IMR-90 (cell line): ENCODE measurements at regions not wholly inside any gene's neighbourhood (a gene's known extent, or its start where the extent isn't known, plus 50 kb on each side); places are given as distances from the start of the nearest gene placed in this dataset.

Experiments used
- ATAC-seq: fragments of 200-7000 bp; cut with Tn5 transposase; 2 replicates; pipeline ENCODE4 v1.9.1; 2020; ENCODE audit warnings: low read depth, mild to moderate bottlenecking, moderate library complexity
- BruUV-seq: library from RNA; stranded (reverse); fragments of 400-500 nt; replicated peaks from 2 replicates; lab custom pipeline; 2021; lab: Mats Ljungman, UMichigan
- CTCF ChIA-PET: fragments of 300-600 bp; formaldehyde crosslinking; extraction: SDS; loops from one replicate; lab custom pipeline; 2021; ENCODE audit warnings: antibody characterized with exemption; lab: Yijun Ruan, JAX
- POLR2A ChIA-PET: fragments of 300-600 bp; sonication (Branson Sonifier 250); formaldehyde crosslinking; loops from one replicate; lab custom pipeline; 2022; ENCODE audit warnings: antibody characterized with exemption; ENCODE audit not compliant: unreplicated experiment; lab: Charles Lee
- DNase-seq: peaks from one replicate; pipeline ENCODE4 v3.0.0; 2013
- H2AFZ ChIP-seq: replicated peaks from 2 replicates; pipeline ENCODE3; 2013; ENCODE audit warnings: low read length, mild to moderate bottlenecking; ENCODE audit not compliant: poor library complexity
- H2AK5ac ChIP-seq: 2 replicates; pipeline ENCODE4 v1.6.1; 2013; ENCODE audit warnings: low read depth, low read length, inconsistent platforms
- H2AK9ac ChIP-seq: replicated peaks from 2 replicates; pipeline ENCODE3; 2013; ENCODE audit warnings: mild to moderate bottlenecking, low read depth, low read length, moderate library complexity; ENCODE audit not compliant: poor library complexity
- H2BK120ac ChIP-seq: 2 replicates; pipeline ENCODE4 v1.6.1; 2013; ENCODE audit warnings: low read depth, low read length, inconsistent platforms
- H2BK15ac ChIP-seq: 3 replicates; pipeline ENCODE4 v1.6.1; 2013; ENCODE audit warnings: low read depth, low read length, inconsistent platforms
- H2BK20ac ChIP-seq: 2 replicates; pipeline ENCODE4 v1.6.1; 2013; ENCODE audit warnings: low read depth, mild to moderate bottlenecking, inconsistent platforms, low read length, moderate library complexity
- H2BK5ac ChIP-seq: 2 replicates; pipeline ENCODE4 v1.6.1; 2013; ENCODE audit warnings: mild to moderate bottlenecking, low read depth, low read length, inconsistent platforms; ENCODE audit not compliant: poor library complexity, severe bottlenecking
- H3K14ac ChIP-seq: replicated peaks from 2 replicates; pipeline ENCODE4 v1.6.1; 2013; ENCODE audit warnings: low read depth, low read length, inconsistent platforms
- H3K18ac ChIP-seq: 2 replicates; pipeline ENCODE4 v1.6.1; 2013; ENCODE audit warnings: low read depth, low read length, control low read depth
- H3K23ac ChIP-seq: 2 replicates; pipeline ENCODE4 v1.6.1; 2013; ENCODE audit warnings: low read depth, low read length, inconsistent platforms
- H3K27ac ChIP-seq: 2 replicates; pipeline ENCODE4 v1.5.1; 2013; ENCODE audit warnings: mild to moderate bottlenecking, control low read depth, low read length; ENCODE audit not compliant: insufficient read depth
- H3K27me3 ChIP-seq: 2 replicates; pipeline ENCODE4 v1.6.1; 2013; ENCODE audit warnings: low read length; ENCODE audit not compliant: control insufficient read depth, insufficient read depth
- H3K36me3 ChIP-seq: 2 replicates; pipeline ENCODE4 v1.6.1; 2013; ENCODE audit warnings: low read length, mixed read lengths; ENCODE audit not compliant: control insufficient read depth, insufficient read depth
- H3K4ac ChIP-seq: 2 replicates; pipeline ENCODE4 v1.6.1; 2013; ENCODE audit warnings: low read depth, low read length, inconsistent platforms
- H3K4me1 ChIP-seq: 2 replicates; pipeline ENCODE4 v1.6.1; 2013; ENCODE audit warnings: low read length, mixed read lengths; ENCODE audit not compliant: control insufficient read depth, insufficient read depth
- H3K4me2 ChIP-seq: 2 replicates; pipeline ENCODE4 v1.6.1; 2013; ENCODE audit warnings: low read depth, mild to moderate bottlenecking, control low read depth, low read length, moderate library complexity
- H3K4me3 ChIP-seq: 2 replicates; pipeline ENCODE4 v1.5.1; 2013; ENCODE audit warnings: low read depth, mild to moderate bottlenecking, control low read depth, low read length, moderate library complexity; ENCODE audit not compliant: insufficient read depth
- H3K56ac ChIP-seq: 2 replicates; pipeline ENCODE4 v1.6.1; 2013; ENCODE audit warnings: low read length, inconsistent platforms; ENCODE audit not compliant: insufficient read depth; ENCODE audit errors: extremely low read depth
- H3K79me1 ChIP-seq, 2 experiments: 2 replicates each; pipeline ENCODE4 v1.6.1; 2013; ENCODE audit warnings: low read length in 2 of 2, inconsistent platforms in 1 of 2, low read depth in 1 of 2
- H3K9ac ChIP-seq: 2 replicates; pipeline ENCODE4 v1.6.1; 2013; ENCODE audit warnings: low read depth, low read length, control low read depth
- H3K9me1 ChIP-seq: 2 replicates; pipeline ENCODE4 v1.6.1; 2013; ENCODE audit warnings: low read length, inconsistent platforms; ENCODE audit not compliant: insufficient read depth
- H3K9me3 ChIP-seq: 2 replicates; pipeline ENCODE4 v1.6.1; 2013; ENCODE audit warnings: low read length; ENCODE audit not compliant: control insufficient read depth, insufficient read depth
- H4K20me1 ChIP-seq: 2 replicates; pipeline ENCODE4 v1.6.1; 2013; ENCODE audit warnings: low read length, inconsistent platforms; ENCODE audit not compliant: insufficient read depth
- H4K5ac ChIP-seq: 2 replicates; pipeline ENCODE4 v1.6.1; 2013; ENCODE audit warnings: mild to moderate bottlenecking, low read depth, low read length, control low read depth
- H4K8ac ChIP-seq, 2 experiments: 2 replicates each; pipeline ENCODE4 v1.6.1; 2013; ENCODE audit warnings: low read depth in 2 of 2, low read length in 2 of 2, control low read depth in 1 of 2, inconsistent platforms in 1 of 2
- H4K91ac ChIP-seq: 2 replicates; pipeline ENCODE4 v1.6.1; 2013; ENCODE audit warnings: low read depth, low read length, inconsistent platforms; ENCODE audit not compliant: insufficient read depth
- POLR2A ChIP-seq: IDR thresholded peaks from 2 replicates; pipeline ENCODE4 v1.6.1; 2012; ENCODE audit warnings: mild to moderate bottlenecking, low read depth, low read length
- RAD21 ChIP-seq: IDR thresholded peaks from 2 replicates; pipeline ENCODE4 v1.6.1; 2012; ENCODE audit warnings: low read length, improper control_type of control experiment
- WGBS, 2 experiments: methylation state at CpG; one replicate each; pipeline versions ENCODE4 v1.1.5 to v1.1.7; 2013; ENCODE audit warnings: missing lambda C conversion rate in 2 of 2; ENCODE audit not compliant: insufficient read length in 1 of 2; ENCODE audit errors: extremely low coverage in 2 of 2; 5-methylcytosine and 5-hydroxymethylcytosine counted together
- dilution Hi-C: fragments of 300-500 bp; cut with HindIII; formaldehyde crosslinking; loops from one replicate; pipeline ENCODE4 v1.14.3; 2018; ENCODE audit warnings: low sequenced_read_pairs; ENCODE audit not compliant: unreplicated experiment
- in situ Hi-C: fragments of 300-500 bp; cut with MboI; formaldehyde crosslinking; loops from 3 replicates; pipeline ENCODE4 v1.14.3; 2019; ENCODE audit warnings: low sequenced_read_pairs, inconsistent platforms, mixed read lengths
- intact Hi-C: fragments of 100-400 bp; cut with micrococcal nuclease; formaldehyde crosslinking; loops from 2 replicates; pipeline ENCODE4 v1.10.0; 2022

- Histone ChIP-seq H3K79me1 (no peaks in the 10 kb centered on the region), H4K20me1 (no peaks in the 10 kb centered on the region), H2BK15ac (no peak overlapping the region), H3K27ac (no peak overlapping the region), H2AK9ac (no peak overlapping the region), H3K9me3 (no peaks in the 10 kb centered on the region), H2AFZ (no peak overlapping the region), H2BK20ac (no peak overlapping the region), H2AK5ac (no peak overlapping the region), H3K14ac (no peak overlapping the region), H3K36me3 (no peaks in the 10 kb centered on the region), H2BK5ac (no peak overlapping the region), H2BK120ac (no peak overlapping the region), H3K9me1 (no peaks in the 10 kb centered on the region), H3K18ac (no peak overlapping the region), H3K27me3 (no peaks in the 10 kb centered on the region), H3K23ac (no peak overlapping the region), H4K5ac (no peak overlapping the region), H3K4me3 (no peak overlapping the region), H4K91ac (no peak overlapping the region), H3K9ac (no peak overlapping the region), H3K4ac (no peak overlapping the region), H3K56ac (no peak overlapping the region), H3K4me2 (no peak overlapping the region), H4K8ac (no peak overlapping the region), H3K4me1 (no peaks in the 10 kb centered on the region)
- ChIA-PET CTCF (interaction anchor here (0.7 kb wide), 1 partner anchor 10 kb away, joined by 3 read pairs; no protein-coding TSS in a partner anchor), POLR2A (no interaction called here)
- dilution Hi-C loops, result no loop called here
- TF ChIP-seq RAD21 (no peak), POLR2A (no peak)
- in situ Hi-C loops, result no loop called here
- ATAC-seq (no peak), DNase-seq (no peak)
- no TSS peak for BruUV-seq
- WGBS, 2 experiments, result no CpG with 5 or more reads among the region's 4 CpGs
- intact Hi-C loops, result no loop called here
Measured at GRCh38 chr3:153845311-153845710, 275.9 kb upstream of the ARHGEF26 start.
